Testis (tissue), 2 donors: ENCODE measurements at regions not wholly inside any gene's neighbourhood (a gene's known extent, or its start where the extent isn't known, plus 50 kb on each side); places are given as distances from the start of the nearest gene placed in this dataset.

ENCODE experiments used
- DNase-seq: peaks from one replicate; pipeline ENCODE4 v3.0.0-alpha.2; 2019
- H3K27ac ChIP-seq, 2 donors: fragments of 200-600 bp; sonication (generic); one replicate each; pipeline ENCODE4 v1.5.1; 2019
- H3K27me3 ChIP-seq: fragments of 200-600 bp; sonication (generic); one replicate; pipeline ENCODE4 v1.5.1; 2019
- H3K36me3 ChIP-seq: fragments of 200-600 bp; sonication (generic); one replicate; pipeline ENCODE4 v1.5.1; 2017; ENCODE audit warnings: low read depth; ENCODE audit errors: missing control alignments
- H3K4me1 ChIP-seq: fragments of 200-600 bp; sonication (generic); one replicate; pipeline ENCODE4 v1.5.1; 2019
- H3K4me3 ChIP-seq, 2 donors: fragments of 200-600 bp; sonication (generic); one replicate each; pipeline ENCODE4 v1.5.1; 2017 to 2019
- H3K9me3 ChIP-seq: fragments of 200-600 bp; sonication (generic); one replicate; pipeline ENCODE4 v1.5.1; 2017
- CTCF ChIP-seq, 3 experiments: fragments of 450-650 bp in 2 of 3; fragments of 200-600 bp in 1 of 3; sonication (generic) in 1 of 3; IDR thresholded peaks; one replicate each; pipeline ENCODE4 v1.5.1; 2016 to 2019; ENCODE audit warnings: antibody characterized with exemption in 3 of 3, mild to moderate bottlenecking in 2 of 3, moderate library complexity in 1 of 3
- POLR2A ChIP-seq: fragments of 450-650 bp; IDR thresholded peaks from one replicate; pipeline ENCODE4 v1.6.1; 2017; ENCODE audit warnings: antibody characterized with exemption, mild to moderate bottlenecking, moderate library complexity
- WGBS, 2 donors: methylation state at CpG; one replicate each; pipeline ENCODE4 v1.1.5; 2018; 5-methylcytosine and 5-hydroxymethylcytosine counted together
- intact Hi-C: fragments of 100-400 bp; cut with DNase I; formaldehyde crosslinking; loops from one replicate; pipeline ENCODE4 v1.15.1; 2023; ENCODE audit warnings: low total_unique reads

DNA sequence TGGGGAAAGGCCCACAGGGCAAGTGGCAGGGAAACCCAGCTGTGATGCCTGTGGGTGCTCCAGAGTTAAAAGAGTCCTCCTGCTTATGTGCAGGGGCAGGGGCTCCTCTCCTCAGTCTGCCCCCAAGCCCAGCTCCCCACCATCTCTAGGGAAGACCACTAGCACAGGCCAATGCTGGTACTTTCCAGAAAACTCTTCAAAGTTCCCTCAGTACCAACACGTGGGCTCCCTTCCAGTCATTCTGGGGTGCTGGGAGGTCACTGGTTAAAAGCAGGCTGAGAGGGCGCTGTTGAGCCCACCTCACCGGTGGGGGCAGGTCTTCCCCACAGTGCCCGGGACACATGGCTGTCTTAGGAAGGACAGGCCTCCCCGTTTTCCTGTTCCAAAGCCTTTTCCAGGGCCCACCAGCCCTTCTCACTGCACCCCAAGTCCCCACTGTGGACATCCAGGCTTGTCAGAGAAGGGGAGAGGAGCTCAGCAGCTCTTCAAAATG lies 154.6 kb downstream of the TRIM29 start:
- WGBS, 2 donors = 75 to 80% methylated on average over 5 of the region's 5 CpGs
- Histone ChIP-seq H3K4me3 (no peak overlapping the region), H3K27me3 (no peaks in the 10 kb centered on the region), H3K4me1 (no peaks in the 10 kb centered on the region), H3K9me3 (no peaks in the 10 kb centered on the region), H3K36me3 (no peaks in the 10 kb centered on the region), H3K27ac (no peak overlapping the region)
- TF ChIP-seq CTCF (IDR thresholded peaks at IDR 0.05) = no peak
- TF ChIP-seq POLR2A = no peak
- DNase-seq = no peak
- intact Hi-C loops = no loop called here

DNA sequence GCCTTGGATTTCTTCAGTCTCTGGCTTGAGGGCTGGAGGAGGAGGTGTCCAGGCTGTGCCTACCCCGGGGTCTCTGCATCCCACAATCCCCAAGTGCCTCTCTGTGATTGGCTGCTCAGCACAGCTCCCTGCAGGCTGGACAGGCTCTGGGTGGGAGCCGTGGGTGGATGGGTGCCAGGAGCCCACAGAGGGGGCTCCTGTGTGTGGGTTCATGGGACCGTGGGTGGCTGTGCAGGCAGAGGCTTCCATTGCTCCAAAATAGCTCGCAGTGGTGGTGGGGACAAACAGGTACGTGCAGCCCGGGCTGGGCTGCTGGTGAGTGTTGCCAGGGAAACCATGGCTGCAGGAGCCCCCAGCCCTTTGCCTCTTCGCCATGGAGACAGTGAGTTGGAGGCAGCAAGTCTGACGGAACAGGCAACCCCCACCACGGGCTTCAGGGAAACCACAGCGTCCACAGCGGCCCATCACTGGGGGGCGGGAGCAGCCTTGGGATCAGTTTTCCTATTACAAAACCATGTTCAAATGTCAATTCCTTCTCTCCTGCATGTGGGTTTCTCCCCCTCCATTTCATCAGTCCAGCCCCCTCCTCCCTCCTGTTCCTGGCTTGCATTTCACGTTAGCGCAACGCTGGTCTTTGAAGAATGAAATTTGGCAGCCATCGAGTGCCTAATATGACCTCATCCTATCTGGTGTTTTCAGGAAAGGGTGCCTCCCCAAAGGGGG lies 155.2 kb downstream of the TRIM29 start:
- intact Hi-C loops = no loop called here
- no peak for DNase-seq
- no peak overlapping the region for H3K4me3 ChIP-seq
- H3K36me3 ChIP-seq = no peaks in the 10 kb centered on the region
- TF ChIP-seq CTCF (IDR thresholded peaks at IDR 0.05) (no peak), POLR2A (no peak)
- H3K9me3 ChIP-seq = no peaks in the 10 kb centered on the region
- 69 to 72% methylated on average over 16 of the region's 16 CpGs for WGBS, 2 donors
- H3K27ac ChIP-seq = no peak overlapping the region
- H3K4me1 ChIP-seq = no peaks in the 10 kb centered on the region
- no peaks in the 10 kb centered on the region for H3K27me3 ChIP-seq

DNA sequence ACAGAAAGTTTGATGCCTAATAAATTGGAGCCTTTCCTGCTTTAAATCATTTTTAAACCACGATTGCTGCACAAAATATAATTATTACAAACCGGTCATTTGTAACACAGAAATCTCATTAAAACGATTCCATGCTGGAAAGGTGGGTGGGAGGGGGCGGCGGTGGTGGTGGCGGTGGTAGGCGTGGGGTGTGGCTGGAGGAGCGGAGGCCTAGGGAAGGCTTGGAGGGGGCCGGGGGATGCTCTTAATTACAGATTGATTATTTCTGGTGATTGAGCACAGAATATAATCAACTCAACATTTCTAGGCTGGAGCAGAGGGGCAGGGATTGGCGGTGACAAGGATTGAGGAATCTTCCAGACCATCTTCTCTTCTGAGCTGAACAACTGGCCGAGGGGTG lies 157.5 kb downstream of the TRIM29 start:
- Histone ChIP-seq H3K36me3 (no peaks in the 10 kb centered on the region), H3K4me3 (no peak overlapping the region), H3K27ac (no peak overlapping the region), H3K4me1 (no peaks in the 10 kb centered on the region), H3K9me3 (no peaks in the 10 kb centered on the region), H3K27me3 (no peaks in the 10 kb centered on the region)
- intact Hi-C loops = no loop called here
- TF ChIP-seq POLR2A = no peak
- TF ChIP-seq CTCF (IDR thresholded peaks at IDR 0.05) = no peak
- no peak for DNase-seq
- WGBS, 2 donors = 65 to 72% methylated on average over 11 of the region's 11 CpGs

DNA sequence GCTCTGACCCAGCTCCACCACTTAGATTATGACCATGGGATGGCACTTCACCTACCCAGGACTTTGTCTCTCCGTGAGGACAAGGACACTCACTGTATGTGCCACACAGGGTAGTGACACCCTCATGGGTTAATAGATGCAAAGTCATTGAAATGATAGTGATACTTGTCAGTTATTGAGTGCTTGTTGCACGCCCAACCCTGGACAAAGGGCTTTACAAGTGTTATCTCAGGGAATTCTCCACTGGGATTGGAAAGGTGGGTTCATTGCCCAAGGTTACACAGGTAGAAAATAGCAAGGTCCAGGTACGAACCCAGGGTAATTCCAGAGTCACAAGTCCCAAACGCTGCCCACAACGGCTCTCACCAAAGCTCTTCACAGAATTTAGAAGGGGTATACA lies 158.2 kb downstream of the TRIM29 start:
- no peak for DNase-seq
- 71 to 90% methylated on average over 5 of the region's 5 CpGs for WGBS, 2 donors
- no peaks in the 10 kb centered on the region for H3K36me3 ChIP-seq
- TF ChIP-seq CTCF (IDR thresholded peaks at IDR 0.05) (no peak), POLR2A (no peak)
- H3K27me3 ChIP-seq = no peaks in the 10 kb centered on the region
- no peaks in the 10 kb centered on the region for H3K4me1 ChIP-seq
- H3K27ac ChIP-seq = no peak overlapping the region
- H3K4me3 ChIP-seq = no peak overlapping the region
- no peaks in the 10 kb centered on the region for H3K9me3 ChIP-seq
- intact Hi-C loops = no loop called here

- Histone ChIP-seq H3K4me1 (no peaks in the 10 kb centered on the region), H3K4me3 (no peak overlapping the region), H3K27me3 (no peaks in the 10 kb centered on the region), H3K27ac (no peak overlapping the region), H3K9me3 (no peaks in the 10 kb centered on the region), H3K36me3 (no peaks in the 10 kb centered on the region)
- 66 to 90% methylated on average over 3 of the region's 3 CpGs for WGBS, 2 donors
- intact Hi-C loops = no loop called here
- TF ChIP-seq CTCF (IDR thresholded peaks at IDR 0.05) = no peak
- DNase-seq = no peak
These were observed 159.2 kb downstream of the TRIM29 start for GRCh38 chr11:119978696-119979095.
